ENCODE measurements at regions not wholly inside any gene's neighbourhood (a gene's known extent, or its start where the extent isn't known, plus 50 kb on each side); places are given as distances from the start of the nearest gene placed in this dataset.

DNA sequence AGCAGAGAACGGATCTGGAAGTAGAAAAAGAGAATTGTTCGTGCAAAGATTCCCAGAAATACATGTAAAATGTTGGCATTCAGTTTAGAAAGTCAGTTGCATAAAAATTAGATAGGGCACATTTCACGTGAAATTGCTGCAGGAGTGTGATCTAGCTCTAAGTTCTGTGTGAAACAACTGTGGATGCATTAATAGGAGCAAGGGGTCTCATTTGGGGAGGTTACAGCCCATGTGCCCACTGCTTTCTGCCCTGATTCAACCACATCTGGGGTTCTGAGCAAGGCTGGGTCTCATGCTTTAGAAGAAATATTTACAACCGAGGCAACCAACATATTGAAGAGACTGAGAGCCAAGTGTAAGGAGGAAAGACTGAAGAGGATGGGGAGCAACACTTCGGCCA is 639.0 kb downstream of the BCOR start:
- TF ChIP-seq EP300 (IDR thresholded peaks at IDR 0.05) (no peak), POLR2A (IDR thresholded peaks at IDR 0.05) (no peak), POLR2AphosphoS5 (IDR thresholded peaks at IDR 0.05) (no peak)
- TF ChIP-seq, protein P1, sequence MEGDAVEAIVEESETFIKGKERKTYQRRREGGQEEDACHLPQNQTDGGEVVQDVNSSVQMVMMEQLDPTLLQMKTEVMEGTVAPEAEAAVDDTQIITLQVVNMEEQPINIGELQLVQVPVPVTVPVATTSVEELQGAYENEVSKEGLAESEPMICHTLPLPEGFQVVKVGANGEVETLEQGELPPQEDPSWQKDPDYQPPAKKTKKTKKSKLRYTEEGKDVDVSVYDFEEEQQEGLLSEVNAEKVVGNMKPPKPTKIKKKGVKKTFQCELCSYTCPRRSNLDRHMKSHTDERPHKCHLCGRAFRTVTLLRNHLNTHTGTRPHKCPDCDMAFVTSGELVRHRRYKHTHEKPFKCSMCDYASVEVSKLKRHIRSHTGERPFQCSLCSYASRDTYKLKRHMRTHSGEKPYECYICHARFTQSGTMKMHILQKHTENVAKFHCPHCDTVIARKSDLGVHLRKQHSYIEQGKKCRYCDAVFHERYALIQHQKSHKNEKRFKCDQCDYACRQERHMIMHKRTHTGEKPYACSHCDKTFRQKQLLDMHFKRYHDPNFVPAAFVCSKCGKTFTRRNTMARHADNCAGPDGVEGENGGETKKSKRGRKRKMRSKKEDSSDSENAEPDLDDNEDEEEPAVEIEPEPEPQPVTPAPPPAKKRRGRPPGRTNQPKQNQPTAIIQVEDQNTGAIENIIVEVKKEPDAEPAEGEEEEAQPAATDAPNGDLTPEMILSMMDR (IDR thresholded peaks at IDR 0.05): no peak
- no peak overlapping the region for H3K27ac ChIP-seq
- H3K9me3 ChIP-seq: peaks cover 0 to 4% (median 0%) of the 10 kb centered on the region in 4 donors
- H3K36me3 ChIP-seq: no peaks in the 10 kb centered on the region
- 79 to 88% methylated on average over 5 of the region's 5 CpGs for WGBS, 2 donors
- no peaks in the 10 kb centered on the region for H3K4me1 ChIP-seq
- no peak overlapping the region for H3K4me3 ChIP-seq
- intact Hi-C loops (cut with DNase I): no loop called here
- DNase-seq: no peak
- no peaks in the 10 kb centered on the region for H3K27me3 ChIP-seq

DNA sequence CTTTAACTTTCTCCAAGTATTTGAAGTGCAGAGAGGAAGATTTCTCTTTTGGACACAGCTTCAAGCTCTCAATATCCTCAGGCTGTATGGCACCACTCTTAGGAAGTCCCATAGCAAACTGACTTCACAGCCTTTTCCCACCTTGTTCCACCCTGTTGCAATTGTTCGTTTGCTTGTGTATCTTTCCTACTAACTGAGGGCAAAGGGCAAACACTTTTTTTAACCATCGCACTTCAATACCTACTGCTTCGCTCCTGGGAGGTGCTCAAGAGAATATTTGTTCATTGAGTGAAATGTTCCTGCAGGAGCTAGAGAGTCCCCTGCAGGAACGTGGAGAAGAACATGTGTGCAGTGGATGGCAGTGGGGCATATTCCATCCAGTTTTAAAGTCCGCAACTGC is 638.6 kb downstream of the BCOR start:
- Histone ChIP-seq H3K9me3 (peaks cover 0 to 4% (median 0%) of the 10 kb centered on the region in 4 donors), H3K4me1 (no peaks in the 10 kb centered on the region), H3K4me3 (no peak overlapping the region), H3K27me3 (no peaks in the 10 kb centered on the region), H3K27ac (no peak overlapping the region), H3K36me3 (no peaks in the 10 kb centered on the region)
- DNase-seq: no peak
- intact Hi-C loops (cut with DNase I): no loop called here
- 34 to 74% methylated on average over 5 of the region's 5 CpGs for WGBS, 2 donors
- TF ChIP-seq, protein P1 (IDR thresholded peaks at IDR 0.05): no peak
- TF ChIP-seq POLR2A (IDR thresholded peaks at IDR 0.05): no peak
- no peak for TF ChIP-seq EP300 (IDR thresholded peaks at IDR 0.05)
- TF ChIP-seq POLR2AphosphoS5 (IDR thresholded peaks at IDR 0.05): no peak

DNA sequence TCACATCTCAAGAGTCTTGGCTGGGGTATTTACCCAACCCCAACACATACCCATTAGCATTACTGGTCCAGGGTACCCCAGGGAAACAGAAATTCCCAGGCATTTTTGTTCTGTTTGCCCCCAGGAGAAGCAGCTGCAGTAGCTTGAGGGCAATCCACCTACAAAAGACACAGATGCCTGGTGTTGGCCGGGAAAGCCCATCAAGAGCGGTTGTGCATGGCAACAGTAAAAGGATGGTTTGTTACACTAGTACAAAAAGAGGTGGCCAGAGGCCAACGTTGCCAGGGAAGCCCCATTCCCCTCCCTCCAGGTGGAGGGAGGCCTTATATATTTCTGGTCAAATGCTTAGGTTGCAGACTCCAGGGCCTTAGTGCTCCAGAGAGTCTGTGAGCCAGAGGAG is 637.8 kb downstream of the BCOR start:
- Histone ChIP-seq H3K27ac (no peak overlapping the region), H3K4me3 (no peak overlapping the region), H3K4me1 (no peaks in the 10 kb centered on the region), H3K27me3 (no peaks in the 10 kb centered on the region), H3K36me3 (no peaks in the 10 kb centered on the region), H3K9me3 (peaks cover 0 to 4% (median 0%) of the 10 kb centered on the region in 4 donors)
- TF ChIP-seq POLR2A (IDR thresholded peaks at IDR 0.05) (no peak), POLR2AphosphoS5 (IDR thresholded peaks at IDR 0.05) (no peak)
- intact Hi-C loops (cut with DNase I): no loop called here
- WGBS, 2 donors: 75 to 80% methylated on average over 3 of the region's 3 CpGs
- no peak for DNase-seq

DNA sequence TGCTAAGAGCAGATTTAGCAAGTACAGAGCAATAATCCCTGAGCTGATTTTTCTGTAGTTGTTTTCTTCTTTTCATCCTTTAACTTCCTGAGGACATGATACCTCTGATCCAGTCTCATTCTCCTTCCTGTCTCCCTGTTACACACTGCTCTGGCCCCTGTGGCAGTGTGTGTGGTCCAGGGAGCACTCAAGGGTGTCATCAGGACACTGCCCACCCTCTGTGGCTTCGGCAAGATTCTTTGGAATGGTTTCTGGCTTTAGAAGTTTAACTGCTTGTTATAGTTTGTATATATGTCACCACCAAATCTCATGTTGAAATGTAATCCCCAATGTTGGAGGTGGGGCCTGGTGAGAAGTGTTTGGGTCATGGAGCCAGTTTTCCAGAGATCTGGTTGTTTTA is 637.3 kb downstream of the BCOR start:
- H3K36me3 ChIP-seq: no peaks in the 10 kb centered on the region
- DNase-seq: no peak
- WGBS, 2 donors: 4 to 70% methylated on average over 1 of the region's 1 CpG
- no peak overlapping the region for H3K27ac ChIP-seq
- intact Hi-C loops (cut with DNase I): no loop called here
- H3K27me3 ChIP-seq: no peaks in the 10 kb centered on the region
- H3K9me3 ChIP-seq: peaks cover 0 to 4% (median 0%) of the 10 kb centered on the region in 4 donors
- no peak overlapping the region for H3K4me3 ChIP-seq
- no peak for TF ChIP-seq POLR2AphosphoS5 (IDR thresholded peaks at IDR 0.05)
- no peak for TF ChIP-seq EP300 (IDR thresholded peaks at IDR 0.05)
- TF ChIP-seq, protein P1 (IDR thresholded peaks at IDR 0.05): no peak
- no peak for TF ChIP-seq POLR2A (IDR thresholded peaks at IDR 0.05)
- H3K4me1 ChIP-seq: no peaks in the 10 kb centered on the region

DNA sequence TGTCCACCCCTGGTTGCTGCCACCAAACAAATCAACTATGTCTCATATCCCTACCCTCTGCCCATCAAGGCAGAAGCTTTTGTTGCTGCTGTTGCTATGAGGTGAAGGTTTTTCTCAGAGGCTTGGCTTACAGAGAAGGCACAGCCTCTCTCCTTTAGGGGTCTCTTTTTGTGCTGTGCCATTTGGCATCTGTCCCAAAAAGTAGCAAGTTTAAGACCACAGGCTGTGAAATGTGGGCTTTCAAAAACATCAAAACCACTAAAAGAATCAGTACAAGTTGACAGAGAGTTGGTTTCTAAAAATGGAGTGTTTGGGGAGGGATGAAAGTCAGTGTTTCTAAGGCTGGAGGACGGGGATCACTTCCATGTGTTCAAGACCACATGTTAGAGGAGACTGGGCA is 634.9 kb downstream of the BCOR start:
- Histone ChIP-seq H3K27me3 (no peaks in the 10 kb centered on the region), H3K4me3 (no peak overlapping the region), H3K36me3 (no peaks in the 10 kb centered on the region), H3K27ac (no peak overlapping the region), H3K4me1 (no peaks in the 10 kb centered on the region), H3K9me3 (peaks cover 0 to 4% (median 0%) of the 10 kb centered on the region in 4 donors)
- WGBS, 2 donors: 36 to 76% methylated on average over 1 of the region's 1 CpG
- TF ChIP-seq POLR2AphosphoS5 (IDR thresholded peaks at IDR 0.05) (no peak), EP300 (IDR thresholded peaks at IDR 0.05) (no peak), POLR2A (IDR thresholded peaks at IDR 0.05) (no peak)
- TF ChIP-seq, protein P1 (IDR thresholded peaks at IDR 0.05): no peak
- DNase-seq: no peak
- intact Hi-C loops (cut with DNase I): no loop called here
